ENCODE measurements at regions not wholly inside any gene's neighbourhood (a gene's known extent, or its start where the extent isn't known, plus 50 kb on each side); places are given as distances from the start of the nearest gene placed in this dataset.

DNA sequence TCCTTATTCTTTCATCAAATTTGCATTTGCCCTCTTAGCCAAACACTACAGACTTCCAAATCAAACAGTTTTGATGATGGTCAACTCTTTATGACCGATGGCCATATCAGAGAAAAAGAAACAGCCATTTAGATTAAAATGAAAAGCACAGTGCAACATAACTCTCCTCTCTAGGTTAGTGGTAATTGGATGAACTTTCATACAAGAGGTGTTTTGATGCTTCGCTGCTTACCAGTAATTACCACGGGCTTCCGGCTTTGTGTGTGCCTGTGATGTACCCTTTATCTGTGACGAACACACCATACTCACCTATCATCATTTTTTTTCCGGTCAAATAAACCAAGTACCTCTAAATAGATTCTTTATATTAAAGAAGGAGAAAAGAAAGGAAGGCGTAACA, 181.8 kb downstream of the FOXA2 start:
- DNase-seq (ENCODE audit: low spot score): no peak
- peaks cover 26% of the 10 kb centered on the region for H3K27me3 Mint-ChIP-seq (ENCODE audit: low read depth)
- H3K27ac Mint-ChIP-seq (ENCODE audit: unreplicated experiment): no peak overlapping the region
- TF ChIP-seq, protein P1, sequence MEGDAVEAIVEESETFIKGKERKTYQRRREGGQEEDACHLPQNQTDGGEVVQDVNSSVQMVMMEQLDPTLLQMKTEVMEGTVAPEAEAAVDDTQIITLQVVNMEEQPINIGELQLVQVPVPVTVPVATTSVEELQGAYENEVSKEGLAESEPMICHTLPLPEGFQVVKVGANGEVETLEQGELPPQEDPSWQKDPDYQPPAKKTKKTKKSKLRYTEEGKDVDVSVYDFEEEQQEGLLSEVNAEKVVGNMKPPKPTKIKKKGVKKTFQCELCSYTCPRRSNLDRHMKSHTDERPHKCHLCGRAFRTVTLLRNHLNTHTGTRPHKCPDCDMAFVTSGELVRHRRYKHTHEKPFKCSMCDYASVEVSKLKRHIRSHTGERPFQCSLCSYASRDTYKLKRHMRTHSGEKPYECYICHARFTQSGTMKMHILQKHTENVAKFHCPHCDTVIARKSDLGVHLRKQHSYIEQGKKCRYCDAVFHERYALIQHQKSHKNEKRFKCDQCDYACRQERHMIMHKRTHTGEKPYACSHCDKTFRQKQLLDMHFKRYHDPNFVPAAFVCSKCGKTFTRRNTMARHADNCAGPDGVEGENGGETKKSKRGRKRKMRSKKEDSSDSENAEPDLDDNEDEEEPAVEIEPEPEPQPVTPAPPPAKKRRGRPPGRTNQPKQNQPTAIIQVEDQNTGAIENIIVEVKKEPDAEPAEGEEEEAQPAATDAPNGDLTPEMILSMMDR (IDR thresholded peaks at IDR 0.05): no peak
- no peaks in the 10 kb centered on the region for H3K4me1 Mint-ChIP-seq (ENCODE audit: low read depth)
- no peak overlapping the region for H3K4me3 Mint-ChIP-seq (ENCODE audit: unreplicated experiment)
- H3K9me3 Mint-ChIP-seq (ENCODE audit: low read depth): no peaks in the 10 kb centered on the region
- no peaks in the 10 kb centered on the region for H3K36me3 Mint-ChIP-seq (ENCODE audit: low read depth)

GRCh38 chr20:22400440-22400839, 183.9 kb downstream of the FOXA2 start:
- no peaks in the 10 kb centered on the region for H3K4me1 Mint-ChIP-seq (ENCODE audit: low read depth)
- no peak overlapping the region for H3K4me3 Mint-ChIP-seq (ENCODE audit: unreplicated experiment)
- TF ChIP-seq, protein P1 (IDR thresholded peaks at IDR 0.05): no peak
- no peaks in the 10 kb centered on the region for H3K9me3 Mint-ChIP-seq (ENCODE audit: low read depth)
- no peak overlapping the region for H3K27ac Mint-ChIP-seq (ENCODE audit: unreplicated experiment)
- H3K36me3 Mint-ChIP-seq (ENCODE audit: low read depth): no peaks in the 10 kb centered on the region
- no peak for DNase-seq (ENCODE audit: low spot score)
- H3K27me3 Mint-ChIP-seq (ENCODE audit: low read depth): peaks cover 24% of the 10 kb centered on the region

DNA sequence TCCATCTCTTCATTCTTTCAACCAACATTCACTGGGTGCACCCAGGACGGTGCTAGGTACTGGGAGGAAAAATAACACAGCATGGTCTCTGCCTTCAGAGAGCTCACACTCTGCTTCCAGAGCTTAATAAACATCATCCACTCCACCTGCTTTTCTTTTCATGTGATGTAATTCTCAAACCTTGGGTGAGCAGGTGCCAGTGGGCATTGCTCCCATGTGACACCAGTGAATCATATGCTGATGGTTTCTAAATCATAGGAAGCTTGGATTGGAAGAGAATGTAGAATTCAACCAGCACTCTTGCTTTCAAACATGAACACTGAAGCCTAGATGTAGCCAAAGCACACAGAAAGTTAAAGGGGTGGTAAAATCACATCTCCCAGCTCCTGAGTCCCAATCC, 189.8 kb downstream of the FOXA2 start:
- TF ChIP-seq, protein P1 (IDR thresholded peaks at IDR 0.05): no peak
- no peak for DNase-seq (ENCODE audit: low spot score)
- no peaks in the 10 kb centered on the region for H3K36me3 Mint-ChIP-seq (ENCODE audit: low read depth)
- no peak overlapping the region for H3K27ac Mint-ChIP-seq (ENCODE audit: unreplicated experiment)
- H3K4me3 Mint-ChIP-seq (ENCODE audit: unreplicated experiment): no peak overlapping the region
- H3K4me1 Mint-ChIP-seq (ENCODE audit: low read depth): no peaks in the 10 kb centered on the region
- peaks cover 7% of the 10 kb centered on the region for H3K27me3 Mint-ChIP-seq (ENCODE audit: low read depth)
- H3K9me3 Mint-ChIP-seq (ENCODE audit: low read depth): no peaks in the 10 kb centered on the region

DNA sequence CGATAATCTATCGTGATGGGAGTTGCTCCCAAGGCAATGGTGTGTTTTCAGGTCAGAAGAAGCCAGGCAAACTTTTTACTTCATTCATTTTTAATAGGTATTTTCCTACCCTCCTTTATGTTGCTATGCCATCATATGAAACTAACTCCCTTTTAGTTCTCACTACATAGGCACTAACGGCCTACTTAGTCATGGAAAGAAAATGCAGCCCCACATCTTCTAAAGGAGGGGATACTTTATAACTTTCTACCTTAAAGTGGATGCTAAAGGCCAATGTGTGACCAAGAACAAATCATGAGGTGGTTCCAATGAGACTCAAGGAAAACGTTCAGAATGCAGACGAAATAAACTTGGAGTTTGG, 193.8 kb downstream of the FOXA2 start:
- Mint-ChIP-seq H3K4me3 (ENCODE audit: unreplicated experiment) (no peak overlapping the region), H3K27ac (ENCODE audit: unreplicated experiment) (no peak overlapping the region), H3K4me1 (ENCODE audit: low read depth) (no peaks in the 10 kb centered on the region)

GRCh38 chr20:22389836-22390542, 194.4 kb downstream of the FOXA2 start:
- Mint-ChIP-seq H3K36me3 (ENCODE audit: low read depth) (no peaks in the 10 kb centered on the region), H3K9me3 (ENCODE audit: low read depth) (no peaks in the 10 kb centered on the region), H3K27ac (ENCODE audit: unreplicated experiment) (no peak overlapping the region), H3K27me3 (ENCODE audit: low read depth) (peaks cover 16% of the 10 kb centered on the region), H3K4me1 (ENCODE audit: low read depth) (no peaks in the 10 kb centered on the region), H3K4me3 (ENCODE audit: unreplicated experiment) (no peak overlapping the region)
- no peak for DNase-seq (ENCODE audit: low spot score)
- TF ChIP-seq, protein P1 (IDR thresholded peaks at IDR 0.05): no peak

More for the DNA sequence above, 193.8 kb downstream of the FOXA2 start:
- Mint-ChIP-seq H3K9me3 (ENCODE audit: low read depth) (no peaks in the 10 kb centered on the region), H3K36me3 (ENCODE audit: low read depth) (no peaks in the 10 kb centered on the region), H3K27me3 (ENCODE audit: low read depth) (peaks cover 15% of the 10 kb centered on the region)
- TF ChIP-seq, protein P1 (IDR thresholded peaks at IDR 0.05): no peak
- no peak for DNase-seq (ENCODE audit: low spot score)
